ENCODE measurements at regions not wholly inside any gene's neighbourhood (a gene's known extent, or its start where the extent isn't known, plus 50 kb on each side); places are given as distances from the start of the nearest gene placed in this dataset.

GRCh38 chr19:31160336-31160926, 188.8 kb downstream of the TSHZ3 start:
- Histone ChIP-seq H3K9ac (ENCODE audit: low read length in 2 of 2) (no peak overlapping the region), H3K36me3 (ENCODE audit: control insufficient read depth in 2 of 2, insufficient read depth in 2 of 2, low read length in 2 of 2) (no peaks in the 10 kb centered on the region), H3K4me3 (ENCODE audit: low read length in 2 of 2) (no peak overlapping the region), H3K27me3 (ENCODE audit: control insufficient read depth in 1 of 2, insufficient read depth in 2 of 2, low read length in 2 of 2) (peaks cover 0 to 3% of the 10 kb centered on the region in 2 donors), H3K27ac (ENCODE audit: low read length) (no peak overlapping the region), H3K9me3 (ENCODE audit: control insufficient read depth in 2 of 2, low read length in 2 of 2) (no peaks in the 10 kb centered on the region), H3K4me1 (ENCODE audit: control insufficient read depth, insufficient read depth, low read length) (no peaks in the 10 kb centered on the region)

- H3K36me3 ChIP-seq (ENCODE audit: control insufficient read depth in 2 of 2, insufficient read depth in 2 of 2, low read length in 2 of 2) = no peaks in the 10 kb centered on the region
- no peak overlapping the region for H3K9ac ChIP-seq (ENCODE audit: low read length in 2 of 2)
- H3K27me3 ChIP-seq (ENCODE audit: control insufficient read depth in 1 of 2, insufficient read depth in 2 of 2, low read length in 2 of 2) = no peaks in the 10 kb centered on the region
- H3K4me1 ChIP-seq (ENCODE audit: control insufficient read depth, insufficient read depth, low read length) = no peaks in the 10 kb centered on the region
- no peak overlapping the region for H3K27ac ChIP-seq (ENCODE audit: low read length)
- H3K4me3 ChIP-seq (ENCODE audit: low read length in 2 of 2) = no peak overlapping the region
- no peaks in the 10 kb centered on the region for H3K9me3 ChIP-seq (ENCODE audit: control insufficient read depth in 2 of 2, low read length in 2 of 2)
These were observed 195.2 kb downstream of the TSHZ3 start for GRCh38 chr19:31154021-31154420.

- Histone ChIP-seq H3K9me3 (ENCODE audit: control insufficient read depth in 2 of 2, low read length in 2 of 2) (no peaks in the 10 kb centered on the region), H3K27ac (ENCODE audit: low read length) (no peak overlapping the region), H3K4me1 (ENCODE audit: control insufficient read depth, insufficient read depth, low read length) (no peaks in the 10 kb centered on the region), H3K36me3 (ENCODE audit: control insufficient read depth in 2 of 2, insufficient read depth in 2 of 2, low read length in 2 of 2) (no peaks in the 10 kb centered on the region), H3K27me3 (ENCODE audit: control insufficient read depth in 1 of 2, insufficient read depth in 2 of 2, low read length in 2 of 2) (no peaks in the 10 kb centered on the region), H3K4me3 (ENCODE audit: low read length in 2 of 2) (no peak overlapping the region), H3K9ac (ENCODE audit: low read length in 2 of 2) (no peak overlapping the region)
These were observed 196.3 kb downstream of the TSHZ3 start for GRCh38 chr19:31152906-31153305.

GRCh38 chr19:31149441-31149941, 199.7 kb downstream of the TSHZ3 start:
- Histone ChIP-seq H3K9me3 (ENCODE audit: control insufficient read depth in 2 of 2, low read length in 2 of 2) (no peaks in the 10 kb centered on the region), H3K4me1 (ENCODE audit: control insufficient read depth, insufficient read depth, low read length) (no peaks in the 10 kb centered on the region), H3K4me3 (ENCODE audit: low read length in 2 of 2) (no peak overlapping the region), H3K27ac (ENCODE audit: low read length) (no peak overlapping the region), H3K36me3 (ENCODE audit: control insufficient read depth in 2 of 2, insufficient read depth in 2 of 2, low read length in 2 of 2) (no peaks in the 10 kb centered on the region), H3K9ac (ENCODE audit: low read length in 2 of 2) (no peak overlapping the region), H3K27me3 (ENCODE audit: control insufficient read depth in 1 of 2, insufficient read depth in 2 of 2, low read length in 2 of 2) (no peaks in the 10 kb centered on the region)

GRCh38 chr19:31148671-31149070, 200.6 kb downstream of the TSHZ3 start:
- Histone ChIP-seq H3K4me3 (ENCODE audit: low read length in 2 of 2) (no peak overlapping the region), H3K9me3 (ENCODE audit: control insufficient read depth in 2 of 2, low read length in 2 of 2) (no peaks in the 10 kb centered on the region), H3K27ac (ENCODE audit: low read length) (no peak overlapping the region), H3K9ac (ENCODE audit: low read length in 2 of 2) (no peak overlapping the region), H3K4me1 (ENCODE audit: control insufficient read depth, insufficient read depth, low read length) (no peaks in the 10 kb centered on the region), H3K36me3 (ENCODE audit: control insufficient read depth in 2 of 2, insufficient read depth in 2 of 2, low read length in 2 of 2) (no peaks in the 10 kb centered on the region), H3K27me3 (ENCODE audit: control insufficient read depth in 1 of 2, insufficient read depth in 2 of 2, low read length in 2 of 2) (no peaks in the 10 kb centered on the region)

GRCh38 chr19:31147234-31147633, 202.0 kb downstream of the TSHZ3 start:
- no peaks in the 10 kb centered on the region for H3K9me3 ChIP-seq (ENCODE audit: control insufficient read depth in 2 of 2, low read length in 2 of 2)
- H3K27me3 ChIP-seq (ENCODE audit: control insufficient read depth in 1 of 2, insufficient read depth in 2 of 2, low read length in 2 of 2) = no peaks in the 10 kb centered on the region
- H3K9ac ChIP-seq (ENCODE audit: low read length in 2 of 2) = no peak overlapping the region
- no peak overlapping the region for H3K4me3 ChIP-seq (ENCODE audit: low read length in 2 of 2)
- H3K27ac ChIP-seq (ENCODE audit: low read length) = no peak overlapping the region
- no peaks in the 10 kb centered on the region for H3K4me1 ChIP-seq (ENCODE audit: control insufficient read depth, insufficient read depth, low read length)
- H3K36me3 ChIP-seq (ENCODE audit: control insufficient read depth in 2 of 2, insufficient read depth in 2 of 2, low read length in 2 of 2) = no peaks in the 10 kb centered on the region

GRCh38 chr19:31146546-31147183, 202.6 kb downstream of the TSHZ3 start:
- no peaks in the 10 kb centered on the region for H3K4me1 ChIP-seq (ENCODE audit: control insufficient read depth, insufficient read depth, low read length)
- no peaks in the 10 kb centered on the region for H3K27me3 ChIP-seq (ENCODE audit: control insufficient read depth in 1 of 2, insufficient read depth in 2 of 2, low read length in 2 of 2)
- no peak overlapping the region for H3K27ac ChIP-seq (ENCODE audit: low read length)
- H3K4me3 ChIP-seq (ENCODE audit: low read length in 2 of 2) = no peak overlapping the region
- no peaks in the 10 kb centered on the region for H3K36me3 ChIP-seq (ENCODE audit: control insufficient read depth in 2 of 2, insufficient read depth in 2 of 2, low read length in 2 of 2)
- no peak overlapping the region for H3K9ac ChIP-seq (ENCODE audit: low read length in 2 of 2)
- H3K9me3 ChIP-seq (ENCODE audit: control insufficient read depth in 2 of 2, low read length in 2 of 2) = no peaks in the 10 kb centered on the region

GRCh38 chr19:31146015-31146414, 203.2 kb downstream of the TSHZ3 start:
- Histone ChIP-seq H3K4me1 (ENCODE audit: control insufficient read depth, insufficient read depth, low read length) (no peaks in the 10 kb centered on the region), H3K27ac (ENCODE audit: low read length) (no peak overlapping the region), H3K9ac (ENCODE audit: low read length in 2 of 2) (no peak overlapping the region), H3K27me3 (ENCODE audit: control insufficient read depth in 1 of 2, insufficient read depth in 2 of 2, low read length in 2 of 2) (no peaks in the 10 kb centered on the region), H3K36me3 (ENCODE audit: control insufficient read depth in 2 of 2, insufficient read depth in 2 of 2, low read length in 2 of 2) (no peaks in the 10 kb centered on the region), H3K9me3 (ENCODE audit: control insufficient read depth in 2 of 2, low read length in 2 of 2) (no peaks in the 10 kb centered on the region), H3K4me3 (ENCODE audit: low read length in 2 of 2) (no peak overlapping the region)

- Histone ChIP-seq H3K4me3 (ENCODE audit: low read length in 2 of 2) (no peak overlapping the region), H3K27ac (ENCODE audit: low read length) (no peak overlapping the region), H3K27me3 (ENCODE audit: control insufficient read depth in 1 of 2, insufficient read depth in 2 of 2, low read length in 2 of 2) (no peaks in the 10 kb centered on the region), H3K9ac (ENCODE audit: low read length in 2 of 2) (no peak overlapping the region), H3K36me3 (ENCODE audit: control insufficient read depth in 2 of 2, insufficient read depth in 2 of 2, low read length in 2 of 2) (no peaks in the 10 kb centered on the region), H3K4me1 (ENCODE audit: control insufficient read depth, insufficient read depth, low read length) (no peaks in the 10 kb centered on the region), H3K9me3 (ENCODE audit: control insufficient read depth in 2 of 2, low read length in 2 of 2) (no peaks in the 10 kb centered on the region)
These were observed 204.2 kb downstream of the TSHZ3 start for GRCh38 chr19:31145007-31145406.

GRCh38 chr19:31144075-31144870, 205.0 kb downstream of the TSHZ3 start:
- Histone ChIP-seq H3K27me3 (ENCODE audit: control insufficient read depth in 1 of 2, insufficient read depth in 2 of 2, low read length in 2 of 2) (no peaks in the 10 kb centered on the region), H3K9me3 (ENCODE audit: control insufficient read depth in 2 of 2, low read length in 2 of 2) (no peaks in the 10 kb centered on the region), H3K4me3 (ENCODE audit: low read length in 2 of 2) (no peak overlapping the region), H3K27ac (ENCODE audit: low read length) (no peak overlapping the region), H3K9ac (ENCODE audit: low read length in 2 of 2) (no peak overlapping the region), H3K36me3 (ENCODE audit: control insufficient read depth in 2 of 2, insufficient read depth in 2 of 2, low read length in 2 of 2) (no peaks in the 10 kb centered on the region), H3K4me1 (ENCODE audit: control insufficient read depth, insufficient read depth, low read length) (no peaks in the 10 kb centered on the region)

GRCh38 chr19:31141301-31141700, 207.9 kb downstream of the TSHZ3 start:
- H3K27me3 ChIP-seq (ENCODE audit: control insufficient read depth in 1 of 2, insufficient read depth in 2 of 2, low read length in 2 of 2) = no peaks in the 10 kb centered on the region
- H3K36me3 ChIP-seq (ENCODE audit: control insufficient read depth in 2 of 2, insufficient read depth in 2 of 2, low read length in 2 of 2) = no peaks in the 10 kb centered on the region
- H3K9me3 ChIP-seq (ENCODE audit: control insufficient read depth in 2 of 2, low read length in 2 of 2) = peaks cover 0 to 4% of the 10 kb centered on the region in 2 donors
- no peak overlapping the region for H3K27ac ChIP-seq (ENCODE audit: low read length)
- H3K9ac ChIP-seq (ENCODE audit: low read length in 2 of 2) = no peak overlapping the region
- no peaks in the 10 kb centered on the region for H3K4me1 ChIP-seq (ENCODE audit: control insufficient read depth, insufficient read depth, low read length)
- H3K4me3 ChIP-seq (ENCODE audit: low read length in 2 of 2) = no peak overlapping the region

All from stomach smooth muscle (tissue), 2 donors.